ENCODE measurements at regions not wholly inside any gene's neighbourhood (a gene's known extent, or its start where the extent isn't known, plus 50 kb on each side); places are given as distances from the start of the nearest gene placed in this dataset.

DNA sequence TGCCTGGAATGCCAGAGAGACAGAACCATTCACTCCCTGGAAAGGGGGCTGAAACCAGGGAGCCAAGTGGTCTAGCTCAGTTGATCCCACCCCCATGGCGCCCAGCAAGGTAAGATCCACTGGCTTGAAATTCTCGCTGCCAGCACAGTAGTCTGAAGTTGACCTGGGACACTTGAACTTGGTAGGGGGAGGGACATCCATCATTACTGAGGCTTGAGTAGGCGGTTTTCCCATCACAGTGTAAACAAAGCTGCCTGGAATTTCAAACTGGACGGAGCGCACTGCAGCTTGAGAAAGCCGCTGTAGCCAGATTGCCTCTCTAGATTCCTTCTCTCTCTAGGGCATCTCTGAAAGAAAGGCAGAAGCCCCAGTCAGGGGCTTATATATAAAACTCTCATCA is 310.7 kb upstream of the DPPA4 start:
- DNase-seq (ENCODE audit: low read depth) = no peak
- TF ChIP-seq, protein P1, sequence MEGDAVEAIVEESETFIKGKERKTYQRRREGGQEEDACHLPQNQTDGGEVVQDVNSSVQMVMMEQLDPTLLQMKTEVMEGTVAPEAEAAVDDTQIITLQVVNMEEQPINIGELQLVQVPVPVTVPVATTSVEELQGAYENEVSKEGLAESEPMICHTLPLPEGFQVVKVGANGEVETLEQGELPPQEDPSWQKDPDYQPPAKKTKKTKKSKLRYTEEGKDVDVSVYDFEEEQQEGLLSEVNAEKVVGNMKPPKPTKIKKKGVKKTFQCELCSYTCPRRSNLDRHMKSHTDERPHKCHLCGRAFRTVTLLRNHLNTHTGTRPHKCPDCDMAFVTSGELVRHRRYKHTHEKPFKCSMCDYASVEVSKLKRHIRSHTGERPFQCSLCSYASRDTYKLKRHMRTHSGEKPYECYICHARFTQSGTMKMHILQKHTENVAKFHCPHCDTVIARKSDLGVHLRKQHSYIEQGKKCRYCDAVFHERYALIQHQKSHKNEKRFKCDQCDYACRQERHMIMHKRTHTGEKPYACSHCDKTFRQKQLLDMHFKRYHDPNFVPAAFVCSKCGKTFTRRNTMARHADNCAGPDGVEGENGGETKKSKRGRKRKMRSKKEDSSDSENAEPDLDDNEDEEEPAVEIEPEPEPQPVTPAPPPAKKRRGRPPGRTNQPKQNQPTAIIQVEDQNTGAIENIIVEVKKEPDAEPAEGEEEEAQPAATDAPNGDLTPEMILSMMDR (IDR thresholded peaks at IDR 0.05; ENCODE audit: low read depth, low read length, missing control alignments) = no peak
- H3K4me3 ChIP-seq (ENCODE audit: low read depth, low read length) = no peak overlapping the region

GRCh38 chr3:109656225-109656624 is 318.9 kb upstream of the DPPA4 start:
- H3K4me3 ChIP-seq (ENCODE audit: low read depth, low read length) = no peak overlapping the region
- TF ChIP-seq, protein P1 (IDR thresholded peaks at IDR 0.05; ENCODE audit: low read depth, low read length, missing control alignments) = no peak
- DNase-seq (ENCODE audit: low read depth) = no peak

GRCh38 chr3:109678600-109678999 is 341.3 kb upstream of the DPPA4 start:
- TF ChIP-seq, protein P1 (IDR thresholded peaks at IDR 0.05; ENCODE audit: low read depth, low read length, missing control alignments) = no peak
- no peak for DNase-seq (ENCODE audit: low read depth)

DNA sequence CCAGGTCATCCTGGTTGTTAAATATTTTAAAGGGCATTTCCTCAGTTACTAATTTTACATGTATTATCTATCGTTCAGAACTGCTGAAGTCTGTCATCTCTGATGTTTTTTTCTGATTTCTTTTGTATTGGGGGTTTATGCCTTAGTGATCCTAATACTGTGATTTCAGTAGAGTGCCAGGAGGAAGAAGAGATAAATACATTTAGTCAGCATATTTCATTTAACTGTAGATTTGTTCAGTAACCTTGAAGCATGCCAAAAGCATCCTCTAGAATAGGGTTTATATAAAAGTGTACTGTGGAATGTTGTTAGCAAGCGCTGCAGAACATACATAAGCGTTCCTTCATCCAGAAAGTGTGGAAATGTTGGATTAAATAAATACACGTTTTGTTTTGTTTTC is 342.3 kb upstream of the DPPA4 start:
- DNase-seq (ENCODE audit: low read depth) = no peak
- TF ChIP-seq, protein P1 (IDR thresholded peaks at IDR 0.05; ENCODE audit: low read depth, low read length, missing control alignments) = no peak
- no peak overlapping the region for H3K4me3 ChIP-seq (ENCODE audit: low read depth, low read length)

More at GRCh38 chr3:109678600-109678999, 341.3 kb upstream of the DPPA4 start:
- H3K4me3 ChIP-seq (ENCODE audit: low read depth, low read length) = no peak overlapping the region

DNA sequence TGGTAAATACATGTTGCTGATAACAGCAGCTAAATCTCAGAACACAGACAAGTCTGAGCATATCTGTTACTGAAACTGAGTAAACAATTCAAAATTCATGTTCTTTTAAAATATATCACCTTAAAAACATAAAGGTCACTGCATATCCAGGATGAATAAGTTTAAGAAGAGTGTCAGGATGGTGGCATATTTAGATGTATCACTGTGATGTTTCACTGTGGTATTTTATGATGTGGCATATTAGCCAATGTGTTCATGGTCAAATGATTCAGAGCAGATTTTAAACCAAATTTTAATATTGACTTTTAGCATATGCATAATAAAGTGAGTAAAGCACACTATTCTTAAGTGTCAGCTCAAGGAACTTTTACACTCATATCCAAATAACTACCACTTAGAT is 346.4 kb upstream of the DPPA4 start:
- no peak for DNase-seq (ENCODE audit: low read depth)
- TF ChIP-seq, protein P1 (IDR thresholded peaks at IDR 0.05; ENCODE audit: low read depth, low read length, missing control alignments) = no peak

GRCh38 chr3:109685084-109686079 is 348.0 kb upstream of the DPPA4 start:
- no peak for DNase-seq (ENCODE audit: low read depth)
- TF ChIP-seq, protein P1 (IDR thresholded peaks at IDR 0.05; ENCODE audit: low read depth, low read length, missing control alignments) = no peak
- H3K4me3 ChIP-seq (ENCODE audit: low read depth, low read length) = no peak overlapping the region

More for the DNA sequence above, 346.4 kb upstream of the DPPA4 start:
- no peak overlapping the region for H3K4me3 ChIP-seq (ENCODE audit: low read depth, low read length)

Data from GM12864 (cell line).